Sigmoid colon (tissue), 4 donors: ENCODE measurements at regions not wholly inside any gene's neighbourhood (a gene's known extent, or its start where the extent isn't known, plus 50 kb on each side); places are given as distances from the start of the nearest gene placed in this dataset.

Source experiments
- CTCF ChIP-seq, 4 experiments: fragments of 450-650 bp in 3 of 4; fragments of 200-600 bp in 1 of 4; IDR thresholded peaks; one replicate each; pipeline ENCODE4 v1.5.1; 2016 to 2019; ENCODE audit warnings: antibody characterized with exemption in 4 of 4, mild to moderate bottlenecking in 3 of 4, moderate library complexity in 2 of 4
- POLR2AphosphoS5 ChIP-seq, 4 donors: sonication (generic); formaldehyde crosslinking; IDR thresholded peaks; one replicate each; pipeline ENCODE4 v1.6.1; 2017; ENCODE audit warnings: antibody characterized with exemption in 4 of 4

GRCh38 chr18:11533942-11534496, 75.4 kb upstream of the SLC35G4 start:
- TF ChIP-seq CTCF (IDR thresholded peaks at IDR 0.05) (no peak), POLR2AphosphoS5 (IDR thresholded peaks at IDR 0.05) (no peak)
